GM13976 (cell line): ENCODE measurements at regions not wholly inside any gene's neighbourhood (a gene's known extent, or its start where the extent isn't known, plus 50 kb on each side); places are given as distances from the start of the nearest gene placed in this dataset.
"Not testable (repeated sequence)": the region's sequence is repeated elsewhere in the genome, so short reads cannot be mapped to it uniquely, and the experiment has no call there.

ENCODE experiments used
- DNase-seq: peaks from one replicate; pipeline ENCODE4 v3.0.0; 2012; ENCODE audit warnings: low spot score
- CTCF ChIP-seq: IDR thresholded peaks from 2 replicates; pipeline ENCODE4 v1.5.1; 2012; ENCODE audit warnings: borderline replicate concordance, mild to moderate bottlenecking; ENCODE audit not compliant: insufficient read depth; ENCODE audit errors: extremely low read depth, missing control alignments, control extremely low read depth
- in situ Hi-C: fragments of 300-500 bp; cut with MboI; formaldehyde crosslinking; loops from one replicate; pipeline ENCODE4 v1.12.0; 2022; ENCODE audit warnings: low sequenced_read_pairs, mixed read lengths, inconsistent platforms; ENCODE audit not compliant: unreplicated experiment

- in situ Hi-C loops: no loop called here
- TF ChIP-seq CTCF: no peak
- DNase-seq: no peak
These were observed 129.4 kb downstream of the TUBA3C start for GRCh38 chr13:19052180-19052579.

- TF ChIP-seq CTCF: no peak
- in situ Hi-C loops: no loop called here
These were observed 130.7 kb downstream of the TUBA3C start for GRCh38 chr13:19050901-19051300.

GRCh38 chr13:19049624-19050023, 132.0 kb downstream of the TUBA3C start:
- DNase-seq: not testable (repeated sequence)

More at GRCh38 chr13:19050901-19051300, 130.7 kb downstream of the TUBA3C start:
- DNase-seq: no peak

GRCh38 chr13:19048381-19048780, 133.2 kb downstream of the TUBA3C start:
- TF ChIP-seq CTCF: no peak
- DNase-seq: no peak
- in situ Hi-C loops: no loop called here

More at GRCh38 chr13:19049624-19050023, 132.0 kb downstream of the TUBA3C start:
- in situ Hi-C loops: not testable (repeated sequence)

- no peak for TF ChIP-seq CTCF
- DNase-seq: no peak
- in situ Hi-C loops: no loop called here
These were observed 158.5 kb downstream of the TUBA3C start for GRCh38 chr13:19023115-19023514.

GRCh38 chr13:19020988-19021387, 160.6 kb downstream of the TUBA3C start:
- no peak for DNase-seq
- in situ Hi-C loops: no loop called here
- no peak for TF ChIP-seq CTCF

GRCh38 chr13:18998389-18998788, 183.2 kb downstream of the TUBA3C start:
- in situ Hi-C loops: no loop called here
- DNase-seq: no peak
- TF ChIP-seq CTCF: no peak
